ENCODE measurements at regions not wholly inside any gene's neighbourhood (a gene's known extent, or its start where the extent isn't known, plus 50 kb on each side); places are given as distances from the start of the nearest gene placed in this dataset.

DNA sequence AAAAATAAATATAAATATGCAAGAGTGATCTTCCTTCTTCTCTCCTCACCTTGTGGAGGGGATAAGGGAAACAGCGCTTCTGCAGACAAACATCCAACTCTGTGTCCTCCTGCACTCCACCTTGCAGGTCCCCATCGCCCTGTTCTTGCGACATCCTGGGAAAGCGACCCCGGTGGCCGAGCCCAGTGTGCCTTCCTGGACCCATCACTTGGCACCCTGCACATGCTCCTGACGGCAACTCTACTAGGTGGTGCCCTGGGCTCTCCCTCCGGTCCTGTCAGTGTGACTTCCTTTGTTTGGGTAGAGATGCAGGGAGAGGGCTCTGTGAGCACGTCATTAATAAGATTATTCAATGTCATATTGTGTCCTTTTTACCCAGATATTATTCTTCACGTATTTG is 266.0 kb upstream of the ADAMTS16 start:
- no peak for TF ChIP-seq POLR2A (IDR thresholded peaks at IDR 0.05)
- TF ChIP-seq, protein P1, sequence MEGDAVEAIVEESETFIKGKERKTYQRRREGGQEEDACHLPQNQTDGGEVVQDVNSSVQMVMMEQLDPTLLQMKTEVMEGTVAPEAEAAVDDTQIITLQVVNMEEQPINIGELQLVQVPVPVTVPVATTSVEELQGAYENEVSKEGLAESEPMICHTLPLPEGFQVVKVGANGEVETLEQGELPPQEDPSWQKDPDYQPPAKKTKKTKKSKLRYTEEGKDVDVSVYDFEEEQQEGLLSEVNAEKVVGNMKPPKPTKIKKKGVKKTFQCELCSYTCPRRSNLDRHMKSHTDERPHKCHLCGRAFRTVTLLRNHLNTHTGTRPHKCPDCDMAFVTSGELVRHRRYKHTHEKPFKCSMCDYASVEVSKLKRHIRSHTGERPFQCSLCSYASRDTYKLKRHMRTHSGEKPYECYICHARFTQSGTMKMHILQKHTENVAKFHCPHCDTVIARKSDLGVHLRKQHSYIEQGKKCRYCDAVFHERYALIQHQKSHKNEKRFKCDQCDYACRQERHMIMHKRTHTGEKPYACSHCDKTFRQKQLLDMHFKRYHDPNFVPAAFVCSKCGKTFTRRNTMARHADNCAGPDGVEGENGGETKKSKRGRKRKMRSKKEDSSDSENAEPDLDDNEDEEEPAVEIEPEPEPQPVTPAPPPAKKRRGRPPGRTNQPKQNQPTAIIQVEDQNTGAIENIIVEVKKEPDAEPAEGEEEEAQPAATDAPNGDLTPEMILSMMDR (IDR thresholded peaks at IDR 0.05): no peak

All from thyroid gland (tissue), 4 donors.